Astrocyte (in vitro differentiated cells and primary cell): ENCODE measurements at regions not wholly inside any gene's neighbourhood (a gene's known extent, or its start where the extent isn't known, plus 50 kb on each side); places are given as distances from the start of the nearest gene placed in this dataset.

Experiments
- CTCF ChIP-seq: IDR thresholded peaks from 2 replicates; pipeline ENCODE4 v1.5.1; 2011; ENCODE audit warnings: low read depth, mild to moderate bottlenecking, inconsistent platforms, low read length, moderate library complexity; ENCODE audit not compliant: insufficient read depth
- EZH2 ChIP-seq: IDR thresholded peaks from 2 replicates; pipeline ENCODE4 v1.6.1; 2012; ENCODE audit warnings: mild to moderate bottlenecking, low read length, inconsistent platforms; ENCODE audit not compliant: insufficient read depth

- TF ChIP-seq EZH2 (no peak), CTCF (no peak)
Measured at GRCh38 chr7:15087771-15088170, 185.2 kb upstream of the DGKB start.
